Stimulated activated CD8-positive, alpha-beta memory T cell treated with anti-CD3 and anti-CD28 coated beads, Interleukin-15, amount 100 ng/mL, for 48 hours (primary cell): ENCODE measurements at regions not wholly inside any gene's neighbourhood (a gene's known extent, or its start where the extent isn't known, plus 50 kb on each side); places are given as distances from the start of the nearest gene placed in this dataset.
"Not testable (repeated sequence)": the region's sequence is repeated elsewhere in the genome, so short reads cannot be mapped to it uniquely, and the experiment has no call there.

ENCODE experiments used
- DNase-seq, 2 donors: peaks; one replicate each; pipeline ENCODE4 v3.0.0-alpha.2; 2020; ENCODE audit warnings: low read depth in 2 of 2

- not testable (repeated sequence) for DNase-seq
Measured at GRCh38 chr16:88164196-88165039, 213.2 kb downstream of the BANP start.

- DNase-seq: not testable (repeated sequence)
Measured at GRCh38 chr16:88165040-88165544, 213.9 kb downstream of the BANP start.

- not testable (repeated sequence) for DNase-seq
Measured at GRCh38 chr16:88165683-88166082, 214.4 kb downstream of the BANP start.

GRCh38 chr16:88166209-88166773 is 215.1 kb downstream of the BANP start:
- DNase-seq: not testable (repeated sequence)

- not testable (repeated sequence) for DNase-seq
Measured at GRCh38 chr16:88167798-88168556, 214.8 kb upstream of the ZNF469 start.

- not testable (repeated sequence) for DNase-seq
Measured at GRCh38 chr16:88168557-88168949, 214.2 kb upstream of the ZNF469 start.

DNA sequence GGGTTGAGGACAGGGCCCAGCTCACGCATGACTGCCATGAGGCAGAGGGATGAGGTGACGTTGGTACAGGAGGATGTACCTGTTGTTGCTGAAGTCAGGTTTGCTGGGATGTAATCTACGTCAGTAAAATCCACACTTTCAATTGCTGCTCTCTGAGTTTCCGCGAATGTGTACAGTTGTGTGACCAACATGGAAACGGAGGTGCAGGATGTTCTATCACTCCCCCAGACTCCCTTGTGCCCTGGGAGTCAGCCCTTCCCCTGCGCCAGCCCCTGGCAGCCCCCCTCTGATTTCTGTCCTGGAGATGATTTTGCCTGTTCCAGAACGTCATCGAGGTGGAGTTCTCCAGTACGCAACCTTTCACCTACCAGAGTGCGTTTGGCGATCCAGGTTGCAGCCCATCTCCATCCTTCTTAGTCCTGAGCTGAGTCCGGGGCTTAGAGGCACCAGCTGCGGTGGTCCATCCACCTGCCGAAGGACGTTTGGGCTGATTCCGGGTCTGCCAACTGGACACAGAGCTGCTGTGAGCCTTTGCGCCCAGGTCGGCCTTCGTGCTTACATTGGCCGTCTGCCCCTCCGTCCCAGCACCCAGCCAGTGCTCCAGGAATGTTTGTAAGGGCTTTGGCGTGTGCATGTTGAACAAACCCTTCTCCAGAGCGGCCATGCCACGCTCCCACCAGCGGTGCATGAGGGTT is 213.5 kb upstream of the ZNF469 start:
- not testable (repeated sequence) for DNase-seq

GRCh38 chr16:88169831-88170165 is 213.0 kb upstream of the ZNF469 start:
- not testable (repeated sequence) for DNase-seq

GRCh38 chr16:88170528-88170991 is 212.2 kb upstream of the ZNF469 start:
- DNase-seq: no peak

- DNase-seq: not testable (repeated sequence)
Measured at GRCh38 chr16:88171126-88171525, 211.6 kb upstream of the ZNF469 start.

- DNase-seq: not testable (repeated sequence)
Measured at GRCh38 chr16:88176184-88176583, 206.6 kb upstream of the ZNF469 start.

DNA sequence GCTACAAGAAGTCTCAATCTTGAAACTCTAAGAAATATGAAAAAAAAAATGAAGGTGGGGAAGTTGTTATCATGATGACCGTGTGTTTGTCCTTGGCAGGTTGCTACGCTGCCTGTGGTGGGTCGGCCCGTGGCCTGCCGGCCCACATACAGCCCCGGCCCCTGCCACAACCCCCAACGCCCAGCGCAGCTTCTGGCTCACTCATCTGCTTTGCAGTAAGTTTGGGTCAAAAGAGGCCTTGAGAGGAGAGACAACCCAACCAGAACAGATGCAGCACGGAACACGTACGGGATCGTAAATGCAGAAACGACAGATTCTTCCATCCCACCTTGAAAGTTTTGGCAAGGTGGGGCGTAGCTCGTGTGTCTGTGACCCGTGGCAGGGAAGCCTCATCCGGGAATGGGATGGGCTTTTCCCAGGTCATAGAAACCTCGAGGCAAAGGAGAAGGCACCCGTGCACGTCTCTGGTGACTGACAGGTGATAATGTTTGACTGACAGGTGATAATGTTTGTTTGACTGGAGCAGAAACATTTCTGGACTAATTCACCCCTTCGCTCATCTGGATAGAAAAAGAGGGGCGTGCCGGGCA is 206.1 kb upstream of the ZNF469 start:
- not testable (repeated sequence) for DNase-seq

DNA sequence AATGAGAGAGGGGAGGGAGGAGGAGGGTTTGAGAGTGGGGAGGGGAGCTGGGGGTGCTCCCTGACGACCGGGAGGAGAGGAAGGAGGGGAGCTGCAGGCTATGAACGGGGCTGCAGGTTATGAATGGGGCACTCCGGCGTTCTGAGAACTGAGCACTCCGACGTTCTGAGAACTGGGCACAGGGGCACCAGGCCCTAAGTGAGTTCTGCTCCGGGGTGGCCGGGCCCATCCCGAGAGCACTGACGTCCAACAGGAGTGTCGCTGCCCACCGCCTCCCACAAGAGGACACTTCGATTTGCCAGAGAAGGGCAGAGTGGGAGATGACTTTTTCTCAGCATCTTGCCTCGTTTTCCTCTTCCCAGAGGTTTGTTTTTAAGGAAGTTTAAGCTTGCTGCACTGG is 204.5 kb upstream of the ZNF469 start:
- not testable (repeated sequence) for DNase-seq

GRCh38 chr16:88178896-88179295 is 203.9 kb upstream of the ZNF469 start:
- DNase-seq: not testable (repeated sequence)

GRCh38 chr16:88182967-88183881 is 199.5 kb upstream of the ZNF469 start:
- not testable (repeated sequence) for DNase-seq

- DNase-seq: not testable (repeated sequence)
Measured at GRCh38 chr16:88184053-88184452, 198.7 kb upstream of the ZNF469 start.

DNA sequence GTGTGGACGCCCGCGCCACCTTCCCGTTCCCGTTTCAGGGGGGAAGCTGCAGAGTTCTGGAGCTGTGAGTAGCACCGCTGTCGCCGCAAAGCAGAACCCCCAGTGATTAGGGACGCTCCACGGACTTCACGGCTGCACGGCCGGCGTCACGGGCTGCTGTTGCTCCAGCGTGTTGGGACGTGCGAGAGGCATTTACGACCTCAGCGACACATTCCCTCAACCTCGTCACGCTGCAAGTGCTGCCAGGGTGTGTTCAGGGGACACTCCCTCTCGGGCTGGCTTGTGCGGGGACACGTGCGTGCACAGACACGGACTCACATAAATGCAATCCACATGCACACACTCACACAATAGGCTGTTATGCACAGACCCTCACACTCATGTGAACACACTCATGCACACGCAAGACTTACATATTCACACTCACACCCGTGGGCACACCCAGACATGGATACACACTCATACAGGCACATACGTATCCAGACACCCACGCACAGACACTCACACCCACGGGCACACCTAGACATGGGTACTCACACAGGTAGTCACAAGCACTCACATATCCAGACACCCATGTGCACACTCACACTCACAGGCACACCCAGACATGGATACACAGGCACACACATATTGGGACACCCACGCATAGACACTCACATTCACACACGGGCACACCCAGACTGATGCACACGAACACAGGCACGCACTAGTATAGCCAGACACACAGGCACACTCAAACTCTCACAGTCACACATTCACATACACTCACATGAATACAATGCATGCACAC is 198.0 kb upstream of the ZNF469 start:
- DNase-seq: not testable (repeated sequence)

- not testable (repeated sequence) for DNase-seq
Measured at GRCh38 chr16:88185406-88185805, 197.4 kb upstream of the ZNF469 start.
